ENCODE measurements at regions not wholly inside any gene's neighbourhood (a gene's known extent, or its start where the extent isn't known, plus 50 kb on each side); places are given as distances from the start of the nearest gene placed in this dataset.
"Not testable (repeated sequence)": the region's sequence is repeated elsewhere in the genome, so short reads cannot be mapped to it uniquely, and the experiment has no call there.

- in situ Hi-C loops (cut with HindIII; ENCODE audit: low pct_unique_long_range_greater_than_20kb, low sequenced_read_pairs) = no loop called here
- no peak for TF ChIP-seq JUND (IDR thresholded peaks at IDR 0.05; ENCODE audit: low read depth)
- no peak for DNase-seq (ENCODE audit: low read depth in 1 of 2, low spot score in 1 of 2)
Measured at GRCh38 chr18:42328931-42329330, 373.9 kb downstream of the PIK3C3 start.

DNA sequence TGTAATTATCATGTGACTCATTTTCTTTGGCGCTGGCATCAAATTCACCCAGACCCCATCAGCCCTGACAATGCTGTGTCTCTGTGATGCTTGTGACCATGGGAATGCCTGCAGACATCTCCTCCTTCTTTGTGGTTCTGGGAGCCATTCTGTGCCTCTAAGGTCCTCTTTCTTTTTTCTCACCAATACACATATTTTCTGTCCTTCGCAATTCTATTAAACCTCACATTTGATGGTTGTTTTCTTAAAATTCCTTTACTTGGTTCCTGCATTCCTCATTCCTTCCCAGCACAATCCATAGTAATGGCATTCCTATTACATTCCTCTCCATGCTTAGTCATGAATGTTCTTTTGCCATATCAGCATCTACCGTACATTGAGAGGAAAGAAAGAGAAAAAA lies 375.3 kb downstream of the PIK3C3 start:
- in situ Hi-C loops (cut with HindIII; ENCODE audit: low pct_unique_long_range_greater_than_20kb, low sequenced_read_pairs) = no loop called here

GRCh38 chr18:42333558-42333957 lies 378.5 kb downstream of the PIK3C3 start:
- in situ Hi-C loops (cut with HindIII; ENCODE audit: low pct_unique_long_range_greater_than_20kb, low sequenced_read_pairs) = no loop called here
- no peak for DNase-seq (ENCODE audit: low read depth in 1 of 2, low spot score in 1 of 2)
- no peak for TF ChIP-seq JUND (IDR thresholded peaks at IDR 0.05; ENCODE audit: low read depth)

More for the DNA sequence above, 375.3 kb downstream of the PIK3C3 start:
- TF ChIP-seq JUND (IDR thresholded peaks at IDR 0.05; ENCODE audit: low read depth) = no peak
- no peak for DNase-seq (ENCODE audit: low read depth in 1 of 2, low spot score in 1 of 2)

DNA sequence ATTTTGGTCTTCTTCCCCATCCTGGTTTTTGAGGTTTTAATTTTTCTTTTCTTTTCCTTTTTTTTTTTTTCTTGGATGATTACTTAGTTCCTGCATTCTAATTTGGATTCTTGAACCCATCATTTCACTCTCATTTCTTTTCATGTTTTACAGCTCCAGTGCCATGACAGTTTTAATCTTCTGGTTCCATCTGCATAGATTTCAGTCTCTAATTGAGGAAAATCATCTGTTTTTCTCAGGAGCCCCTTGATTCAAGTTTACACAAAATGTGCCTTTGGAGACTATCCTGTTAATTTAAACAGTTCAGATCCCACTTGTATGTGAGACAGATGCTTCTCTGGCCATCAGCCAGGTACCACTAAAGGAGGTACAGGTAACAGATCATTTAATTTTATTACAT lies 379.9 kb downstream of the PIK3C3 start:
- in situ Hi-C loops (cut with HindIII; ENCODE audit: low pct_unique_long_range_greater_than_20kb, low sequenced_read_pairs) = no loop called here
- DNase-seq (ENCODE audit: low read depth in 1 of 2, low spot score in 1 of 2) = no peak
- TF ChIP-seq JUND (IDR thresholded peaks at IDR 0.05; ENCODE audit: low read depth) = no peak

DNA sequence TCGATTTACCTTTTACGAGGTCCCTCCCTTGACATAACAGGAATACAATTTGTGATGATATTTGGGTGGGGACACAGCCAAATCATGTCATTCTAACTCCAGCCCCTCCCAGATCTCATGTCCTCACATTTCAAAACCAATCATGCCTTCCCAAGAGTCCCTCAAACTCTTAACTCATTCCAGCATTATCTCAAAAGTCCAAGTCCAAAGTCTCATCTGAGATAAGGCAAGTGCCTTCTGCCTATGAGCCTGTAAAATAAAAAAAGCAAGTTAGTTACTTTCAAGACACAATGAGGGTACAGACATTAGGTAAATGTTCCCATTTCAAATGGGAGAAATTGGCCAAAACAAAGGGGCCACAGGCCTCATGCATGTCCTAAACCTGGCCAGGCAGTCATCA lies 381.1 kb downstream of the PIK3C3 start:
- no peak for DNase-seq (ENCODE audit: low read depth in 1 of 2, low spot score in 1 of 2)
- in situ Hi-C loops (cut with HindIII; ENCODE audit: low pct_unique_long_range_greater_than_20kb, low sequenced_read_pairs) = no loop called here
- TF ChIP-seq JUND (IDR thresholded peaks at IDR 0.05; ENCODE audit: low read depth) = no peak

- DNase-seq (ENCODE audit: low read depth in 1 of 2, low spot score in 1 of 2); in situ Hi-C loops (cut with HindIII; ENCODE audit: low pct_unique_long_range_greater_than_20kb, low sequenced_read_pairs): not testable (repeated sequence)
Measured at GRCh38 chr18:42337337-42337736, 382.3 kb downstream of the PIK3C3 start.

DNA sequence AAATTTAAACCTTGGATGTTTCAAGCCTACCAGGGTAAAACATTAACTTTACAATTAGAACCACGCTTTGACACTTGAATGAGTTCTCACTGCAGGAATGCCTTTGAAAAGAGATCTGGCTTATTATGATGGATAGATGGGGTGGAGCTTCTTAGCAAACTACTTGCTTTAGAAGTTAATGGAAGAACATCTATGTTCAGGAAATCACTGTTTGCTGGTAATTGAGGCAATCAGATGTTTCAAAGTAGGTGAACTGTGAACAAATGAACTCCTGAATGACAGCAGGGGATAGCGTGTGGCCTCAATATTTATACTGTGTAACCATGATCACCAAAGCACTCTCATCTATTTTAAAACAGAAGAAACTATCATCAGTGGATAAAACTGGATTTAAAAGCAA lies 383.6 kb downstream of the PIK3C3 start:
- no peak for TF ChIP-seq JUND (IDR thresholded peaks at IDR 0.05; ENCODE audit: low read depth)
- in situ Hi-C loops (cut with HindIII; ENCODE audit: low pct_unique_long_range_greater_than_20kb, low sequenced_read_pairs) = no loop called here
- no peak for DNase-seq (ENCODE audit: low read depth in 1 of 2, low spot score in 1 of 2)

DNA sequence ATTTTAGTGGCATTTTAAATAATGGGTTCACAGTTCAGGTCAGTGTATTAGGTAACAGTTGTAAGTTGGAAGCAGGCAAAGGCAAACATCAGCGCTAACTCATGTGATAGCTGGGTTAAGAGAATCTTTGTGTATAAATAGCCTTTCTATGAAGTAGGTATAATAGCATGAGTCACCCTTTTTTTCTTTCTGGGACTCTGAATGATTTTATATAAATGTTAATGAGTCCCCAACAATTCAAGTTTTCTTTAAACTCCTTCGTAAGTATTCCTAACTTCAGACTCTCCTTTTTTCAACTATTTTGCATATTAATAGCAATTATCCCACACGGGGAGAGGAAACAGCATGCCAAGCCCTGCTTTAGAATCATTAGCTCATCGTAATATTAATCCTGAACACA lies 384.3 kb downstream of the PIK3C3 start:
- in situ Hi-C loops (cut with HindIII; ENCODE audit: low pct_unique_long_range_greater_than_20kb, low sequenced_read_pairs) = no loop called here
- DNase-seq (ENCODE audit: low read depth in 1 of 2, low spot score in 1 of 2) = no peak
- no peak for TF ChIP-seq JUND (IDR thresholded peaks at IDR 0.05; ENCODE audit: low read depth)

- in situ Hi-C loops (cut with HindIII; ENCODE audit: low pct_unique_long_range_greater_than_20kb, low sequenced_read_pairs) = no loop called here
- DNase-seq (ENCODE audit: low read depth in 1 of 2, low spot score in 1 of 2) = no peak
- TF ChIP-seq JUND (IDR thresholded peaks at IDR 0.05; ENCODE audit: low read depth) = no peak
Measured at GRCh38 chr18:42340423-42341009, 385.5 kb downstream of the PIK3C3 start.

GRCh38 chr18:42341423-42341822 lies 386.4 kb downstream of the PIK3C3 start:
- in situ Hi-C loops (cut with HindIII; ENCODE audit: low pct_unique_long_range_greater_than_20kb, low sequenced_read_pairs) = no loop called here
- DNase-seq (ENCODE audit: low read depth in 1 of 2, low spot score in 1 of 2) = no peak
- no peak for TF ChIP-seq JUND (IDR thresholded peaks at IDR 0.05; ENCODE audit: low read depth)

DNA sequence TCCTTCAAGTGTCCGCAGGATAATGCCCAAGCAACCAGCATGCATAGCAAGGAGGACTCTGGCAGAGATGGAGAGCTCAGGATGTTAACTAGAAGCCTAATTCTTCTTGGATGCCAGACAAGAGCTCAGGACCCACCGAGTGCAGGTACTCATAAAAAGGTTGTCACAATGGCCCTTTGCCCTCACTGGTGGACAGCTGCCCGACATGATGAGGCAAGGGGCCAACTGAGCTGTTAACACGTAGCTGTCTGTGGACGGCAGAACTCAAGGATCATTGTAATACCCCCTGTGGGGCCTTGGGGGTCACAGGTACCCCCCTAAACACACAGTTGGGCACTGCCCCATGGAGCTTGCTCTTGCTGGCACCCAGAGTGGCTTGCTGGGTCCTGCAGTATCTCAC lies 393.7 kb downstream of the PIK3C3 start:
- TF ChIP-seq JUND (IDR thresholded peaks at IDR 0.05; ENCODE audit: low read depth) = no peak
- in situ Hi-C loops (cut with HindIII; ENCODE audit: low pct_unique_long_range_greater_than_20kb, low sequenced_read_pairs) = no loop called here
- no peak for DNase-seq (ENCODE audit: low read depth in 1 of 2, low spot score in 1 of 2)

DNA sequence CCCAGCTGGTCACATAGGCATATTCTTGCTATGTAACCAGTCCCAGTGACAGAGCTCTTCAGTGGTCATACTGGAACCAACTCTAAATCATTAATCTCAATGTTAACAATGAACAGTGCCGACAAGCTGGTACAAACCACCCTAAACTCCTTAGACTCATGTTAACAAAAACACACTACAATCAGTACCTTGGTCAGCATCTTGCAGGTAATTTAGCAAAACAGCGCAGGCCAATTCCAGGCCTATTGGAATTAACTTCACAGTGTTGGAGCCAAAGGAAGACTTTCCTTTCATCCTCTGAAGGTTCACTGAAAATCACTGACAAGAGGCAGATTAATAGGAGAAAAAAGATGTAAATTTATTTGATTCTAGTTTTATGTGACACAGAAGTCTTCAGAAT lies 396.4 kb downstream of the PIK3C3 start:
- no peak for TF ChIP-seq JUND (IDR thresholded peaks at IDR 0.05; ENCODE audit: low read depth)
- peak; percentile 5 to 23 for DNase-seq (ENCODE audit: low read depth in 1 of 2, low spot score in 1 of 2)
- in situ Hi-C loops (cut with HindIII; ENCODE audit: low pct_unique_long_range_greater_than_20kb, low sequenced_read_pairs) = no loop called here

DNA sequence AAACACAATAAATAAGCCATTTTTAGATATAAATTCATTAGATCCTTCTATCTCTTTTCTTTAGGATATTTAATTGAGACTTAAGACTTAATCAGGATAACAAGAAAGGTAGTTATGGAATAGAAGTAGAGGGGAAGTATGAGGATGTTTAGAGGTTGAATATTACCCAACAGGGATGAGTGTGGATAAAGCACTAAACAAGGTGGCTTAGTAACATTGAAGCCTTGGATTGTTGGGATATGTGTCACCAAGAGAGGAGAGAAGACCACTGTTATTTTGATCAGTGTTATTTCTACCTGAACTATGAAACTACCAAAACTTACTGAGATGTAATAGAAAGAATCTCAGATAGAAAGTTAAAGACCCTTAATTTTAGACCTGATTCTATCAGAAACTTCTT lies 405.7 kb downstream of the PIK3C3 start:
- DNase-seq (ENCODE audit: low read depth in 1 of 2, low spot score in 1 of 2) = no peak
- in situ Hi-C loops (cut with HindIII; ENCODE audit: low pct_unique_long_range_greater_than_20kb, low sequenced_read_pairs) = no loop called here
- TF ChIP-seq JUND (IDR thresholded peaks at IDR 0.05; ENCODE audit: low read depth) = no peak
